NCI-H2171 treated with DMSO at 0.1 percent for 48 hours (cell line): ENCODE measurements at regions not wholly inside any gene's neighbourhood (a gene's known extent, or its start where the extent isn't known, plus 50 kb on each side); places are given as distances from the start of the nearest gene placed in this dataset.

ENCODE experiments used
- DNase-seq: peaks from one replicate; lab custom pipeline; 2025; lab: John Stamatoyannopoulos, UW

GRCh38 chr11:19336331-19336730, 95.6 kb upstream of the E2F8 start:
- DNase-seq, result no peak

- no peak for DNase-seq
Measured at GRCh38 chr11:19332476-19332875, 91.7 kb upstream of the E2F8 start.

GRCh38 chr11:19330416-19330815, 89.7 kb upstream of the E2F8 start:
- DNase-seq, result no peak

- no peak for DNase-seq
Measured at GRCh38 chr11:19329970-19330369, 89.2 kb upstream of the E2F8 start.

- DNase-seq, result peak; percentile 7
Measured at GRCh38 chr11:19328586-19329311, 88.0 kb upstream of the E2F8 start.

- DNase-seq, result no peak
Measured at GRCh38 chr11:19327280-19327679, 86.5 kb upstream of the E2F8 start.

GRCh38 chr11:19326499-19326898, 85.8 kb upstream of the E2F8 start:
- DNase-seq, result no peak

- DNase-seq, result no peak
Measured at GRCh38 chr11:19323502-19323901, 82.8 kb upstream of the E2F8 start.

GRCh38 chr11:19321351-19321750, 80.6 kb upstream of the E2F8 start:
- no peak for DNase-seq

GRCh38 chr11:19320827-19321226, 80.1 kb upstream of the E2F8 start:
- DNase-seq, result no peak

GRCh38 chr11:19316434-19316833, 75.7 kb upstream of the E2F8 start:
- DNase-seq, result no peak

GRCh38 chr11:19315511-19315910, 74.8 kb upstream of the E2F8 start:
- no peak for DNase-seq

GRCh38 chr11:19313140-19313539, 72.4 kb upstream of the E2F8 start:
- DNase-seq, result no peak

- DNase-seq, result peak; percentile 6
Measured at GRCh38 chr11:19311308-19312030, 70.7 kb upstream of the E2F8 start.

- DNase-seq, result peak; percentile 36
Measured at GRCh38 chr11:19307498-19307897, 66.8 kb upstream of the E2F8 start.

- DNase-seq, result peak; percentile 50
Measured at GRCh38 chr11:19306179-19306944, 65.6 kb upstream of the E2F8 start.

- no peak for DNase-seq
Measured at GRCh38 chr11:19301361-19301760, 60.6 kb upstream of the E2F8 start.

GRCh38 chr11:19294444-19294843, 53.7 kb upstream of the E2F8 start:
- no peak for DNase-seq

GRCh38 chr11:19291064-19291463, 50.3 kb upstream of the E2F8 start:
- DNase-seq, result no peak
